GM12878 (cell line): ENCODE measurements at regions not wholly inside any gene's neighbourhood (a gene's known extent, or its start where the extent isn't known, plus 50 kb on each side); places are given as distances from the start of the nearest gene placed in this dataset.

ENCODE experiments used
- CTCF ChIP-seq, 3 experiments: IDR thresholded peaks in 2 of 3; conservative IDR thresholded peaks in 1 of 3; 2 replicates each; pipeline ENCODE4 v1.5.1; 2011; ENCODE audit warnings: low read depth in 3 of 3, low read length in 3 of 3, mild to moderate bottlenecking in 3 of 3, control low read depth in 2 of 3, moderate library complexity in 2 of 3, inconsistent platforms in 1 of 3, mixed read lengths in 1 of 3; ENCODE audit not compliant: control insufficient read depth in 2 of 3, insufficient read depth in 1 of 3; ENCODE audit errors: extremely low read depth in 1 of 3
- EGR1 ChIP-seq, 2 experiments: IDR thresholded peaks; 1 replicate in 1 of 2; 2 replicates in 1 of 2; pipeline ENCODE4 v1.6.1; 2011 to 2012; ENCODE audit warnings: low read depth in 2 of 2, low read length in 2 of 2, borderline replicate concordance in 1 of 2, mild to moderate bottlenecking in 1 of 2, moderate library complexity in 1 of 2
- SRF ChIP-seq, 2 experiments: IDR thresholded peaks; 2 replicates each; pipeline ENCODE4 v1.6.1; 2011; ENCODE audit warnings: low read depth in 2 of 2, low read length in 2 of 2, mild to moderate bottlenecking in 1 of 2, moderate library complexity in 1 of 2
- USF1 ChIP-seq: IDR thresholded peaks from 2 replicates; pipeline ENCODE4 v1.6.1; 2011; ENCODE audit warnings: borderline replicate concordance, low read depth, mild to moderate bottlenecking, moderate library complexity, mixed read lengths, low read length; ENCODE audit not compliant: insufficient read depth; ENCODE audit errors: extremely low read length
- ZBTB33 ChIP-seq: fragments of 450-650 bp; IDR thresholded peaks from 2 replicates; pipeline ENCODE4 v1.6.1; 2017; ENCODE audit warnings: mild to moderate bottlenecking
- TF ChIP-seq, protein P1 (sequence below): fragments of 450-650 bp; formaldehyde crosslinking; IDR thresholded peaks from 2 replicates; pipeline ENCODE4 v1.4.0; 2020; ENCODE audit warnings: mild to moderate bottlenecking, moderate library complexity
- TF ChIP-seq, protein P2 (sequence below): IDR thresholded peaks from 2 replicates; pipeline ENCODE4 v1.6.1; 2012; ENCODE audit warnings: low read length, inconsistent platforms

- TF ChIP-seq SRF (IDR thresholded peaks at IDR 0.05; ENCODE audit: low read depth in 2 of 2, low read length in 2 of 2): no peak
- TF ChIP-seq, protein P1, sequence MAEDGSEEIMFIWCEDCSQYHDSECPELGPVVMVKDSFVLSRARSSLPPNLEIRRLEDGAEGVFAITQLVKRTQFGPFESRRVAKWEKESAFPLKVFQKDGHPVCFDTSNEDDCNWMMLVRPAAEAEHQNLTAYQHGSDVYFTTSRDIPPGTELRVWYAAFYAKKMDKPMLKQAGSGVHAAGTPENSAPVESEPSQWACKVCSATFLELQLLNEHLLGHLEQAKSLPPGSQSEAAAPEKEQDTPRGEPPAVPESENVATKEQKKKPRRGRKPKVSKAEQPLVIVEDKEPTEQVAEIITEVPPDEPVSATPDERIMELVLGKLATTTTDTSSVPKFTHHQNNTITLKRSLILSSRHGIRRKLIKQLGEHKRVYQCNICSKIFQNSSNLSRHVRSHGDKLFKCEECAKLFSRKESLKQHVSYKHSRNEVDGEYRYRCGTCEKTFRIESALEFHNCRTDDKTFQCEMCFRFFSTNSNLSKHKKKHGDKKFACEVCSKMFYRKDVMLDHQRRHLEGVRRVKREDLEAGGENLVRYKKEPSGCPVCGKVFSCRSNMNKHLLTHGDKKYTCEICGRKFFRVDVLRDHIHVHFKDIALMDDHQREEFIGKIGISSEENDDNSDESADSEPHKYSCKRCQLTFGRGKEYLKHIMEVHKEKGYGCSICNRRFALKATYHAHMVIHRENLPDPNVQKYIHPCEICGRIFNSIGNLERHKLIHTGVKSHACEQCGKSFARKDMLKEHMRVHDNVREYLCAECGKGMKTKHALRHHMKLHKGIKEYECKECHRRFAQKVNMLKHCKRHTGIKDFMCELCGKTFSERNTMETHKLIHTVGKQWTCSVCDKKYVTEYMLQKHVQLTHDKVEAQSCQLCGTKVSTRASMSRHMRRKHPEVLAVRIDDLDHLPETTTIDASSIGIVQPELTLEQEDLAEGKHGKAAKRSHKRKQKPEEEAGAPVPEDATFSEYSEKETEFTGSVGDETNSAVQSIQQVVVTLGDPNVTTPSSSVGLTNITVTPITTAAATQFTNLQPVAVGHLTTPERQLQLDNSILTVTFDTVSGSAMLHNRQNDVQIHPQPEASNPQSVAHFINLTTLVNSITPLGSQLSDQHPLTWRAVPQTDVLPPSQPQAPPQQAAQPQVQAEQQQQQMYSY: no peak
- TF ChIP-seq, protein P2, sequence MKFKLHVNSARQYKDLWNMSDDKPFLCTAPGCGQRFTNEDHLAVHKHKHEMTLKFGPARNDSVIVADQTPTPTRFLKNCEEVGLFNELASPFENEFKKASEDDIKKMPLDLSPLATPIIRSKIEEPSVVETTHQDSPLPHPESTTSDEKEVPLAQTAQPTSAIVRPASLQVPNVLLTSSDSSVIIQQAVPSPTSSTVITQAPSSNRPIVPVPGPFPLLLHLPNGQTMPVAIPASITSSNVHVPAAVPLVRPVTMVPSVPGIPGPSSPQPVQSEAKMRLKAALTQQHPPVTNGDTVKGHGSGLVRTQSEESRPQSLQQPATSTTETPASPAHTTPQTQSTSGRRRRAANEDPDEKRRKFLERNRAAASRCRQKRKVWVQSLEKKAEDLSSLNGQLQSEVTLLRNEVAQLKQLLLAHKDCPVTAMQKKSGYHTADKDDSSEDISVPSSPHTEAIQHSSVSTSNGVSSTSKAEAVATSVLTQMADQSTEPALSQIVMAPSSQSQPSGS: no peak
- TF ChIP-seq CTCF (IDR thresholded peaks at IDR 0.05 in 2 of 3, conservative IDR thresholded peaks at IDR 0.05 in 1 of 3; ENCODE audit: control insufficient read depth in 2 of 3, extremely low read depth in 1 of 3, insufficient read depth in 1 of 3, low read depth in 3 of 3, low read length in 3 of 3): no peak
- TF ChIP-seq ZBTB33: no peak
- no peak for TF ChIP-seq USF1
- no peak for TF ChIP-seq EGR1 (IDR thresholded peaks at IDR 0.05; ENCODE audit: borderline replicate concordance in 1 of 2, low read depth in 2 of 2, low read length in 2 of 2)
Observed at GRCh38 chr12:123089631-123090353, 61.1 kb downstream of the PITPNM2 start.
